SHP77 treated with DMSO at 0.1 percent for 48 hours (cell line): ENCODE measurements at regions not wholly inside any gene's neighbourhood (a gene's known extent, or its start where the extent isn't known, plus 50 kb on each side); places are given as distances from the start of the nearest gene placed in this dataset.
"Not testable (repeated sequence)": the region's sequence is repeated elsewhere in the genome, so short reads cannot be mapped to it uniquely, and the experiment has no call there.

Experiments
- DNase-seq: peaks from one replicate; lab custom pipeline; 2025; lab: John Stamatoyannopoulos, UW

DNA sequence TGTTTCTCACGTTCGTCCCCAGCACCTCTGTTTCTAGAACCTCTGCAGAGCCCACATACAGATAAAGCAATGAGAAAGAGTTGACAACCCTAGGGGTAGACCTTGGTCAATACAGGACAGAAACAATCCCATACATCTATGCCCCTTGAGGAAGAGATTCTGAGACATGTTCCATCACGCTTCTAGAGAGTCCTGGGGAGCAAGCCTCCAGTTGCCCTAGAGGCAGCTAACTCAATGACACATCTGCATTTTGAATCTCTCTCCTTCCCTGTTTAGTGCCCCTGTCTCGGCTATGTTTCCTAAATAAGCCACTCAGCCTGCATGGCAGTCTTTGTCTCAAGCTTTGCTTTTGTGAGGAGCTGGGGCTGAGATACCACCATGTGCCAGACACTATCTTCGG, 435.3 kb downstream of the CD83 start:
- no peak for DNase-seq

DNA sequence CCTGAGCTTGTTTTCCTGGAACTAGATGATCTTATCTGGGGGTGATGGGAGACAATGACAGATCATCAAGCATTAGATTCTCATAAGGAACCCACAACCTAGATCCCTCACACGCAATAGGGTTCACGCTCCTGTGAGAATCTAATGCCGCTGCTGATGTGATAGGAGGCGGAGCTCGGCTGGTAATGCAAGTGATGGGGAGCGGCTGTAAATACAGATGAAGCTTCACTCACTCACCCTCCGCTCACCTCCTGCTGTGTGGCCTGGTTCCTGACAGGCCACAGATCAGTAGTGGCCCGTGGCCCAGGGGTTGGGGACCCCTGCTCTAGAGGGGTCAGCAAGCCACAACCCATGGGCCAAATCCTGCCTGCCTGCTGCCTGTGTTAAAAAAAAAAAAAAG, 435.9 kb downstream of the CD83 start:
- no peak for DNase-seq

DNA sequence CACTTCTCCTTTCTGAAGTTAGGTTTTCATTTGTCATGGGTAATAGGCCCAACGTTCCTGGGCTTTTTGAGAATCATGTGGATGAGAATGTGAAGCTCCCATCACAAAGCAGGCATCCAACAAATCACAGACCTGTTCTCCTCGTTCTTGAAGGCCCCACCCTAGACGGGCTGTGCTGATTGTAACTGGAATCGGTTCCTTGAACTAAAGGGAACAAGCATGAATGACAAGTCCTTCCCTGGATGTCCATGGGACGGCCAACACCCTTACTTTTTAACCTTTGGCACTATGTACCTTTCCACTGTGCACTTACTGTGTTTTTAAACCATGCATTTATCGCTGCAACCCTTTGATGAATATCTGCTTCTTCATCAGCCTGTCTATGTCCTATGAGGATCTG, 438.2 kb downstream of the CD83 start:
- no peak for DNase-seq

DNA sequence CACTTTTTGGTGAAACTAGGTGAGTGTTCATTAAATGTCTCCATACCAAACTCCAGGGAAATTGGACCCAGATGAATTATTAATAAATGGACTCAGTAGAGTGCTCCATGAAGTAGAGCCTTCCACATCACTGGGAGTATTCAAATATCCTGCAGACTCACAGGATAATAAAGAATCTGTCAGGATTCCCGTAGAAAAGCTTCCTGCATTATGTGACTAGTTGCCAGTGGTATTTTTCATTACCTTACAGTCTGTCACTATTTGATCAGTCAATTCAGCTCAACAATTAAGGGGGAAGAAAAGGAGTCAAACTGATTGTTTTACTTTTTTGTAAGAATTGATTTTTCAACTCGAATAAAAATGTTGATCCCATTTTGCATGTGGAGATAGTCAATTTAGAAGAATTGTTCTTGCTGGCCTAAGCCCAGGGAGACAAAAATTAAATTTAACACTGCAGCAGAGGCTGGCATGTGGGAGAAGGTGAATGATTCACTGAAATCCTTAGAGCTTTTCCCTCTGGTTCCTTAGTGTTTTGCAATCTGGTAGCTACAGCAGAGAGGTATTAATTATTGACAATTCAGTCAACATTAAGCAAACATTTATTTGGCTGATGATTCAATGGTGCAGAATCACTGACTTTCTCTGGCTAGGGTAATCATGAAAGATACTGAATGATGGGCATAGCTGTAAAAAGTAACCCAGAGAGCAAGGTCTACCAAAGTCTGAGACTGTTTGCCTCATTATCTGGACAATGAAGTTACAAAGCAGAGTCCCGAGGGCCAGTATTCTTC, 442.4 kb downstream of the CD83 start:
- DNase-seq: no peak

DNA sequence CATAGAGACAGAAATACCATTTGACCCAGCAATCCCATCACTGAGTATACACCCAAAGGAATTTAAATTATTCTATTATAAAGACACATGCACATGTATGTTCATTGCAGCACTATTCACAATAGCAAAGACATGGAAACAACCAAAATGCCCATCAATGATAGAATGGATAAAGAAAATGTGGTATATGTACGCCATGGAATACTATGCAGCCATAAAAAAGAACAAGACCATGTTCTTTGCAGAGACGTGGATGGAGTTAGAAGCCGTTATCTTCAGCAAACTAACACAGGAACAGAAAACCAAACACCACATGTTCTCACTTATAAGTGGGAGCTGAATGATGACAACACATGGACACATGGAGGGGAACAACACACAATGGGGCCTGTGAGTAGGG, 444.0 kb downstream of the CD83 start:
- not testable (repeated sequence) for DNase-seq

DNA sequence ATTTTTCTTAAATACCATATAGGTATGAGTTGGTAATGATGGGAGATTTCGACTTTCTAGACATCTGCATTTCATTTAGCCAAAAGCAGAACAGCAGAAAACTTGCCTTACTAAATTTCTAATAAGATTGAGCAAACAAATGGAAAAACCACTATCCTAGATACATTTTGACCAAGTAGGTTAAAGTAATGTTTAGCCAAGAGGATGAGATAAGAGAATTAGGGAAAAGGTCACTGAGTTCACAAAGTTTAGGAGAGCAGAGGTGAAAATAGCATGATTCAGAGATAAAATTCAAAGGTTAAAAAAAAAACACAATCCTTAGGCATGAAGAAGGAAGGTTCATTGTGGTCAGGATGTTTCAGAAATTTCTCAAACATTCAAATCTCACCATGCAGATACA, 450.3 kb downstream of the CD83 start:
- DNase-seq: no peak

DNA sequence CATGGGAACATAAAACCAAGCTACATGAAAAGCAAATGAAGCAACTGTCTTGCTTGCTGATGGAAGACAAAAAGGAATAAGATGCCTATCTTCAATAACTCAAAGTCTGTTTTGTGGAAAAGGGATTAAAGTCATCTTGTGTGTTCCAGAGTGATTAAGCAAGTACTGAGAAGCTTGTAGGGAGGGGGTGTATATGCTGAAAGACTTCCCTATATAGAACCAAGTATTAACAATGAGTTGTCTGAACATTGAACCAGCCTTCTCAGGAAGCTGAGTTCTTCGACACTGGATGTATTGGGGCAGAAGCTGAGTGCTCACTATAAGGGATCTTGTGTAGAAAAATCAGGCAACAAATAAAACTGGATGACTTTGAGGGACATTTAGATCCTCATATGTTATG, 451.8 kb downstream of the CD83 start:
- no peak for DNase-seq

DNA sequence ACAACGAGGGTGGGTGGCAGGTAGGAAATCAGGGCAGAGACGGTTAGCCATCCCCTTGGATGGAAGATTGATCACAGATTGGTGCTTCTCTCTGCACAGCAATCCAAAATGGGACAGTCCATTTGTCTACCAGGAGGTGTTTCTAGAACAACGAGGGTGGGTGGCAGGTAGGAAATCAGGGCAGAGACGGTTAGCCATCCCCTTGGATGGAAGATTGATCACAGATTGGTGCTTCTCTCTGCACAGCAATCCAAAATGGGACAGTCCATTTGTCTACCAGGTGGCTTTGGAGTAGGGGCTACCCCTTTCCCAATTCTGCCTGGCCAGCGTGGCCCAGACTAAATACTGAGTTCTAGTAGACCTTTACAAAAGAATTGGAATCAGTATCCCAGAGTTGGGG, 452.3 kb downstream of the CD83 start:
- not testable (repeated sequence) for DNase-seq

DNA sequence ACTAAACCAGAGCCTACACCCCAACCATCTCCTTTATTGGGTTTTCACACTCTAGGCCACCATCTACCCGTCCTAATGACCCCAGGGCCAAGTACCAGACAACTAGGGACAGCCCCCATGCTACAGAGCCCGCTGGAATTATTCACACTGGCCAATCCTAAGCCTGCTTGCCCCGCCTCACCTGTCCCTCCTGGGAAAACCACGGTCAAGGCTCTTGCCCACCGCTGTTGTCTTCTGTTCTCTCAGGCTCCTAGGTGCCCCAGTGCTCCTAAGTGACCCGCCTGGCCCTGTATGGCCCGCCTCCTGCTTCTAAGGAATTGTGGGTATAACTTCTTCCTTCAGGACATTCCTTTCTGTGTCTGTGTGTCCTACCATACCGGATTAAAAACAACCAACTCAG, 453.4 kb downstream of the CD83 start:
- no peak for DNase-seq

DNA sequence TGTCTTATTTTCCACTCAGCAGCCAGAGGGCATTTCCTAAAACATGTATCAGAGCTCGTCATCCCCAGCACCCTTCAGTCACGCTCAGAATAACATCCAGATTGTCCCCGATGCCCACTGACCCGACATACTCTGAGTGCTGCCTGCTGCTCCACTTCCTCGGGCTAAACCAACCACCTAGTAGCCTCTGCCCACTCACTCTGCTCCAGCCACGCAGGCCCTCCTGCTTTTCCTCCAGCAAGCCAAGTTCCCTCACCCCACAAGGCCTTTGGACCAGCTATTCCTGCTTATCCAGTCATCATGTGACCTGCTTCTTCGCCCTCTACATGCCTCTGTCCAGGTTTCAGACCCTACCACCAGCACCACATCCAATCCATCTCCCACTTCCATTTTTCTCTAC, 454.2 kb downstream of the CD83 start:
- no peak for DNase-seq

DNA sequence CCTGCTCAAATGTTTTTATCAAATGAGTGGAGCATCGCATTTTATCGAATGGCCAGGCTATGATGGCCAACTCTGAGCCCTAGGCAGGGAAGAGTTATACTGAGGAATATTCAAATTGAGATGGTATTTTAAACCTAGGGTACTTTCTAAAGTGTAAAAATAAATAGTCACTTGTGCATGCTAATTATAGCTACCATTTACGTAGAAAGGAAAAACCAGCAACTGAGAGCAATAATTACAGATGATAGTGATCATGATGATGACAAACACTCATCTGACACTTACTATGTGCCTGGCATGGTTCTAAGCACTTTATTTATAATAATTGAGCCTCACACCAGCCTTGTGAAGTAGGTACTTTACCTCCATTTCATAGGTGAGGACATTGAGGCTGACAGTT, 455.7 kb downstream of the CD83 start:
- no peak for DNase-seq

DNA sequence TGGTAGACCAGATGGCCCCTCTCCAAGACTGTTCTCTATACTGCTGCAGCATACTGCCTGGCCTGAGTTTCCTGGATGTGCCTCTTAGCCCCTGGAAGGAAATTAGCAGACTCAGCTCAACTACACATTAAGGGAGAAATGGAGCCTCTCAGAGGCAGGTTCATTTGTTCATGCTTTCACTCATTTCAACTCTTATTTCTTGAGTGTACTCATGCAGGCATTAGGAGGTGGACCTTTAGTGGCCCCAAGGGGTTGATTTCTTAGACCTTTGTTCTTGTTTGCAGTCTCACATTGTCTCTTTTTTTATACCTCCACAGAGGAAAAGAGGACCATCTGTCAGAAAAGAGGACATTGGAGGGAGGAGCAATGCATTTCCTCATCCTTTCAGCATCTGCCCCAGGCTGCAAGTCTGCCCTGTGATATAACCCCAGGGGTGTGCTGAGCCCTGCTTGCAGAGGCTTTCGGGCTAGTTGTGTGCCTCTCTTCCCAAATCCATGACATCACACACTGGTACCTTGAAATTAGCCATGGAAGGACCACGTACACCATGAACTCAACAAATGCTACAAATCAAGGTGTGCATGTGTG, 456.2 kb downstream of the CD83 start:
- no peak for DNase-seq

DNA sequence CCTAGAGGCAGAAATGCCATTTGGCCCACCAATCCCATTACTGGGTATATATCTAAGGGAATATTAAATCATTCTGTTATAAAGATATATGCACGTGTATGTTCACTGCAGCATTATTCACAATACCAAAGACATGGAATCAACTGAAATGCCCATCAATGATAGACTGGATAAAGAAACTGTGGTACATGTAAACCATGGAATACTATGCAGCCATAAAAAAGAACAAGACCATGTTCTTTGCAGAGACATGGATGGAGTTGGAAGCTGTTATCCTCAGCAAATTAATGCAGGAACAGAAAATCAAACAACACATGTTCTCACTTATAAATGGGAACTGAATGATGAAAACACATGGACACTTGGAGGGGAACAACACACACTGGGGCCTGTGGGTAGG, 458.4 kb downstream of the CD83 start:
- DNase-seq: no peak

DNA sequence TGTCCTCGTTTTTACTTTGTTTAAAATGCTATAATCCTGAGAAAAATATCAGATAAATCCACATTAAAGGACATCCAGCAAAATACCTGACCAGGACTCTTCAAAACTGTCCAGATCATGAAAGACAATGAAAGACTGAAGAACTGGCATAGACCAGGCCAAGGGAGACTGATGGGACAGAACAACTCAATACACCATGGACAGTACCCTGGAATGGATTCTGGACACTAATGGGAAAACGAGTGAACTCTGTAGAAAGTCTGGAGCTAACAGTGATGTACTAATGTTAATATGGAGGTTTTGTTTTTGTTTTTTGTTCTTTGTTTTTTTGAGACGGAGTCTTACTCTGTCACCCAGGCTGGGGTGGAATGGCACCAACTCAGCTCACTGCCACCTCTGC, 461.4 kb downstream of the CD83 start:
- no peak for DNase-seq

DNA sequence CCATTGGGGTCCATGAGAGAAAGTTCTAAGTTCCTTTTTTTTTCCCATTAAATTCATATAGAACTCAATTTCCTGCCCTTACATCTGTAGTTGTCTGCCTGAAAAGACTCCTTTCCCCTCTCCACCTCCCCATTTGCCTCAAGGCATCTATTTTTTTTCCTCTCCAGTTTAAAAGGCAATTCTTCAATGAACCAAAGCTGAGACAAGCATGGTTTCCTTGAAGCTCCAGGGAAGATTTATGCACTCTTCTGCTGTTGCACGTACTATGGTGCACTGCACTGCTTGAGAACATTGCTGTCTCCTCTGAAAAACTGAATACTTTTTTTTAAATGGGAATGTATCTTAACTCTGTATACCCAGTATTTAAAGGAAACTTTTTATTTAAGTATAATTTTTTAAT, 465.2 kb downstream of the CD83 start:
- DNase-seq: no peak

DNA sequence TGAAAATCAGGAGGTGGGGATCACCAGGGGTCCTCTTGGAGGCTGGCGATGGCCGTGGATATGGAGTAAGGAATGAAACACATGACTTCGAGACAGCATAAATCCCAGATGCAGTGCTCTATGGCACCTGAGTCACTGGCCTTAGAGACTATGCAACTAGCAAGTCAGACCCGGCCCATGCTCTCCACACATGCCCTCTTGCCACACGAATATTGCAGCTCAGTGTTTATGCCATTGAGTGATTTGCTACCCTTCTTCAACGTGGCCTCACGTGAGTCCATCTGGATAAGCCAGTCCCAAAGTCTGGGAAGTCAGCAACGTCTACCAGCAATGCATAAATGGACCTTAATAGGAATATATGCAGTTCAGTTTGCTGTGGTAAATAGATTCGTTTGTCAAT, 466.3 kb downstream of the CD83 start:
- no peak for DNase-seq

DNA sequence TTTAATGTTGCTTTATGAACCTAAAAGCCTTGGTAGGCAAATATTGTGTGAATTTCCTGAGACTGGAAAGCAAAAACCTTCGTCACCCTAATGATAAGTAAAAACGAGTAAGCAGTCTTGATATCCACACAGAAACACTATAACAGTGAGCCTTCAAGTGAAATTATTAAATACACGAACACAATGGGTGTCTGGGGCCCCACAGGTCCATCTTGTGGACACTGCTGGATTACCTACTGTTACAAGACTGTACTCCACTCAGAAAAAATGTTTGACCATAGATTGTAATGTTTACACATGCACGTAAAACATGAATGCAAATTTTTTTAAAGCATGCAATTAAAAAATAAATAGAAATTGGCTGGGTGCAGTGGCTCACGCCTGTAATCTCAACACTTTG, 466.9 kb downstream of the CD83 start:
- DNase-seq: no peak

DNA sequence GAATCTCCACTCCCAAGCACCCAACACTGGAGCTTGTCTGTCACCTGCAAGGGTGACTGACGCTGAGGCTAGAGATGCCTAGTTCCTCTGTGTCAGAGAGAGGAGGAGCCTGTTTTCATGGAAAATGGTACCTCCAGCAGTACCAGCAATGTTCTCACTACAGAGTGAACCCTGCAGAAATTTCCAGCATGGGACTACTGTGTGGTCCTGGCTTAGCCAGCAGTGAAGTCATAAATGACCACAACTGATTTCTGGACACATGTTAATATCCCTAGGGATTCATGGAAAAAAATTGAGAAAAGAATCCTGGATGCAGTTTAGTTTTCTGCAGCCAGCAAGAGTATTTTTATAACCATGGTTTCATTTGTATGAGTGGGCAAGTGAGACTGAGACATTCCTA, 468.1 kb downstream of the CD83 start:
- no peak for DNase-seq

DNA sequence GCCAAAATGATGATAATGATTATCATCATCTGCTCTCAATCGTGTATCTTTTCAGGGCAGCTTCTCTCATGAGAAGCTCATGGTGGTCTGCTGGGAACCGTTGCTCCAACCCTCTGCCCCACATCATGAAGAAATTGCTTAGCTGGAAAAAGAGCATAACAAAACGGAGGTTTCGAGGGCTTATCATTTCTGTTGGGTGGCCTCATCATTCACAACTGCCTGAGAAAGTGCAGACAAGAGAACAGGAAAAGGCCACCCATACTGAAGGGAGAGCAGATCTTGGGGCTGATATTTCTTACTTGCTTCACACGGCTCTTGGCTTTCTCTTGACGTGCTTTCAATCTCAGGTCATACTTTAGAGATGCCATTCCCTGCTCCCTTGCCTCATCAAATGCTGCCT, 471.6 kb downstream of the CD83 start:
- no peak for DNase-seq

DNA sequence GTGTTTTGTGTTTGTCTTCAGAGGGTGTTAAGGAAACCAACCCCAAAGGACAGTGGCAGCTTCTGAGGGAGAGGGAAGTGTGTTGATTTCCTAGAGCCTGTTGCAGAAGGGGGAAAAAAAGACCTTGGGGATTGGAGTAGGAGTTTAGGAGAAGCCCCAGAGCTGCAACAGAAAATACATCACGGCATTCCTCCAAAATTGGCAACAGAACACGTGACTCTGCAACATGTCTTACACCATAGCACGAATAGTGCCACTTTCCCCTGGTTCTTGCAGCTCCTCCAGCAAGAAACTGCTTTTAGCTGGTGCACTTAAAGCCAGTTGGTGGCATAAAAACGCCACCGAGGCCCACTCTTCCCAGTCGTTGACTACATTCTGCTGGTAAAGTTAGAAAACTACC, 473.0 kb downstream of the CD83 start:
- DNase-seq: no peak

DNA sequence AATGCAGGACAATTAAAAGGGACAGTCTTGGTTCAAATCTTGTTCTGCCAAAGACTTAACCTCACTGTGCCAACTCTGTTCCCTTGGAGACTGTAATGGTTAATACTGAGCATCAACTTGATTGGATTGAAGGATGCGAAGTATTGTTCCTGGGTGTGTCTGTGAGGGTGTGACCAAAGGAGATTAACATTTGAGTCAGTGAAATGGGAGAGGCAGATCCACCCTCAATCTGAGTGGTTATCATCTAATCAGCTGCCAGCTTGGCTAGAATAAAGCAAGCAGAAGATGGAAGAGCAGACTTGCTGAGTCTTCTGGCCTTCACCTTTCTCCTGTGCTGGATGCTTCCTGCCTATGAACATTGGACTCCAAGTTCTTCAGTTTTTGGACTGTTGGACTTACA, 474.4 kb downstream of the CD83 start:
- no peak for DNase-seq

DNA sequence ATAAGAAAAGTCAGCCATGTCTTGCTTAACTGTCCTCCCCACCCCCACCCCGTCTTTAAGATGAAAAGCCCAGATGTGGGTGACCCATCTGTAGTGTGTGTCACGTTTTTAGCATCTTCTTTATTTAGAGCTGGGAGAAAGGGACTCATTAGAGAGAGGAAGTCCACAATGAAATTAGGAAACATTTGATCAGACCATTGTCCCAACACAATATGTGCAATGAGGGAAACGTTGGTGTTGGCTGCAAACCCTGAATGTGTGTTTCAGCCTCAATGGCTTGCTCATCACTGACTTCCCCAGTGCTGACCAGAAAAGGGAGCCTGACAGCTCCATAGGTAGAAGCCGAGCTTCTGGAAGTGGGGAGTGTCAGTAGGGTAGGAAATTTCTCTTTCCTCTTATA, 475.7 kb downstream of the CD83 start:
- no peak for DNase-seq

DNA sequence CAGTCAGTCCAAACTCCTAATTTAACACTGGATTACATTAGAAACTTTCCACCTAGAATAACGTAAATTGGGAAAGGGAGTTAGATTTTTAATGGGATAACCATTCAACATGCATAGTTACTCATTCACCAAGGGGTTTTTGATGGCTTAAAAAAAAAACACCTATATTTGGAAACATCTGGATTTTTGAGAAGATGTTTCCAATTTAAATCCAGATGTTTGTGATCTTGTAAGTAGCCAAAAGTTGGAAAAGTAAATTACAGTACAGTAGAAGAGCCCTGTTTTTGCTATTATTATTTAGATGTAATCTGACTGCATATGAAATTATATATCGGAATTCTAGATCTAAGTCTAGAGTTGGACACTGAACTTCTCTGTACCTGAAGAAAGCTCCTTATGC, 478.2 kb downstream of the CD83 start:
- DNase-seq: no peak

DNA sequence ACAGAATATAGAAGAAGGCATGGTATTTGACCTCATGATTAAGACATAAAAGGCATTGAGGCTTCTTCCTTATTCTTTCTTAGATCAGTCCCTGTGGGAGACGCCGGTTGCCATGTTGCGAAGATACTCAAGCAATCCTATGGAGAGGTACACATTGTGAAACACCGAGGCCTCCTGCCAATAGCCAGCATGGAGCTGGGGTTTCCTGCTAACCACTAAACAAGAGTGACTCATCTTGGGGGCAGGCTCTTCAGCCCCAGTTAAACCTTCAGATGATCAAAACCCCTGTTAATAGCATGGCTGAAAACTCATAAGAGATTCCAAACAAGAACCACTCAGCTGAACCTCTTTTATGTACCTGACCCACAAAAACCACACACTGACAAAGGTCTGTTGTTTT, 478.8 kb downstream of the CD83 start:
- no peak for DNase-seq
